Cardiac septum (tissue), 1 donor: ENCODE measurements at regions not wholly inside any gene's neighbourhood (a gene's known extent, or its start where the extent isn't known, plus 50 kb on each side); places are given as distances from the start of the nearest gene placed in this dataset.
"Not testable (repeated sequence)": the region's sequence is repeated elsewhere in the genome, so short reads cannot be mapped to it uniquely, and the experiment has no call there.

Experiments used
- DNase-seq: peaks from one replicate; pipeline ENCODE4 v3.0.0-alpha.2; 2020; ENCODE audit warnings: low spot score
- intact Hi-C: fragments of 100-400 bp; cut with DNase I; formaldehyde crosslinking; loops from one replicate; pipeline ENCODE4 v1.14.0; 2022
- donor health status: DM: no; HTN: no; CAD: no.

DNA sequence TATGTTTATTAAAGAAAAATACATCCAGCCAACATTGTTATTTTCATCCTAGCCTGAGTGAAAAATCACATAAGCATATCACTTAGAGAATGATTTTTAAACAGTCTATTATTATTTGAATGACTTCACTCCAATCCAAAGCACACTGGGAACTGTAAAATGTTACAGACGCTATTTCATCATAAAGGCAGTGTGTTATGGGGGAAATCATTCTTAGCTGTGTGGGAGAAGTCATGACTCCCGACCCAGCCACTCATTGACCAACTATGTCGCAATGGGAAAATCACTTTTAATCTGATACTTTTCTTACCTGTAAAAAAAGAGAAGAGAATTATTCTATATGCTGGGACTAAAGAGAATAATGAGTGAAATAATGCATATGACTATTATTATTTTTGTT, 653.6 kb downstream of the TTLL7 start:
- intact Hi-C loops, DNase-seq: not testable (repeated sequence)

DNA sequence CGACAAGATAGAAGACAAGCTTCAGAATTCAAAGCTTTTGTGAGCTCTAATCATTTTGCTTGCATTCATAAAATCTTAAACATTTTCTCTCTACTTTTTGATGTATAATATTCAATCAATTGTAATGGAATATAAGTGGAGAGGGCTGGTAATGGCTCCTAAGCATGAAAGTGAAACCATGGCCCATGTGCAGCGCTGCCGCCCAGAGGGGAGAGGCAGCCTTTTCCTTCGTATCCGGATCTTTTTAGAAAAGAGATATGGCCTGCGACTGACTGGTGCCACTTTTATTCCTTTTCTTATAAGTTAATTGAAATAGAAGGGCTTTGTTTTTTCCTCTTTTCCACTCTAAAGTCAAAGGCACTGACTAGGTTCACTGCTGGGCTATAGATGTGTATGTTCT, 655.2 kb downstream of the TTLL7 start:
- DNase-seq, intact Hi-C loops: not testable (repeated sequence)

DNA sequence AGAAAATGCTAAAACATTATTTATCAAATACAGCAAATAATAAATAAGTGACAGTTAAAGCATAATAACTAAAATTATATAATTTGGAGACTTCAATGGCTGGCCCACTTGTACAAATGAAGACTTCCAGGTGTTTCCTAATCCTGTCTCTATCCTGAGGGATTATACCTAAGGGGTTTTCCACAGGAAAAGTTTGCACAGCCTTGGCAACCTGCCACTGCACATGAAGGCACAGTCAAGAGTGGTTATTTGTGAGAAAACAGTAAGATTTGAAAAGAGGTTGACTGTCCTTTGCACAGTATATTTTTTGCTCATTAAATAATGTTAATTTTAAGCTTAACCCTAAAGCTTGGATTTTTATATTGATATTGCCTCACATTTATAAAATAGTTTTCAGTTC, 655.9 kb downstream of the TTLL7 start:
- DNase-seq, intact Hi-C loops: not testable (repeated sequence)

DNA sequence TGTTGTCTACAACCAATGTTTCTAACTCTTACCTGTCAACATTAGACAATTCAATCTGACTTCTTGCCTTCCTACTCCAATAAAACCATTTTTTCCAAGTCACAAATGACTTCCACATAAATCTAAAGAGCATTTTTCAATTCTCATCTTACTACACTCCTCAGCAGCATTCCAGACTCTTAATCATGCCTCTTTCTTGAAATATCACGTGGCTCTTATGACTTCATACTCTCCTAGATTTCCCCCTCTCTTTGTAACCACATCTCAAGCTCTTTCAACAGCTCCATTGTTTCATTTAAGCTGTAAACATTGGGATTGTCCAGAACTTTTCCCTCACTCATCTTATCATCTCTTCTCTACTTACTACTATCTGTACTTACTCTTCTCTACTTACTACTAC, 666.6 kb downstream of the TTLL7 start:
- DNase-seq, intact Hi-C loops: not testable (repeated sequence)

DNA sequence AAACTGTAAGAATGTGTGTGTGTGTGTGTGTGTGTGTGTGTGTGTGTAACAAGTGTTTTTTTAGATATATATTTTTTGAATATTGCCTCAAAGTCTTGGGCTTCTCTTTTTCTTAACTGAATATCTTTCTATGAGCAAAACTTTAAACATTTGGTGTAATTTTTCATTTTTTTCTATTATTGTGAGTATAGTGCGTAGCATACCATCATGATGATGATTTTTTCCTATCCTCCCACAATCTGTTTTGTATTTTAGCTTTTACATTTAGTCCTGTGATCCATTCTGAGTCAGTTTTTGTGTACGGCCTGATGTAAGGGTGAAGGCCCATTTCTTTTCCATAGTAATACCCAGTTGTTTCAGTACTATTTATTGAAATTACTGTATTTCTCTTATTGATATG, 680.6 kb downstream of the TTLL7 start:
- intact Hi-C loops, result no loop called here
- DNase-seq, result no peak

DNA sequence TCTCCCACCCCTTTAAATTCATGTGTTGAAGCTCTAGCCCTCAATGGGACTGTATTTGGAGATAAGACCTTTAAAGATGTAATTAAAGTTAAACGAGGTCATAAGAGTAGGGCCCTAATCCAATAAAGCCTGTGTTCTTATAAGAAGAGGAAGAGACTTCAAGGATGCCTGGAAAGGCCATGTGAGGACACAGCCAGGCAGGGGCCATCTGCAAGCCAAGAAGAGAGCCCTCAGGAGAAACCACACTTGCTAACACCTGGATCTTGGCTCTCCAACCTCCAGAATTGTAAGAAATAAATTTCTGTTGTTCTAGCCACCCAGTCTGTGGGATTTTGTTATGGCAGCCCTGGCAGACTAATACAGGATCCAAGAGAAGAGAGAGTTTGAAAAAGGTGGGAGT, 683.5 kb downstream of the TTLL7 start:
- intact Hi-C loops, DNase-seq: not testable (repeated sequence)

DNA sequence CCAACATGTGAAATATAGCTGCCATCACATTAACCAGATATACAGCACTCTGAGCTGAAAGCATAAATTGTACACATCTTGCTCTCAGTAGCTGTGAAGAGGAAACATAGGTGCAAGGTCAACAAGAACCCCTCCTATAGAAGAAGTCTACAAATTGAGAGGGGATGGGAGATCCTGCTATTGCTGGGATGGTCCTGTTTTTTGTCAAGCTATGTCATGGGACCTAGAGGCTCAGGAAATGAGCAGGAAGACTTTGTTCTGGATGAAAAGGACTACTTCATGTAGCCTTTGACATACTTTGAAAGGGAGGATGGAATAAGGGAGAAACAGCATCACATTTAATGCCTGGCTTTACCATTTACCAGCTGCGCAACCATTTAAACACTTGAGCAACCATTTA, 688.8 kb downstream of the TTLL7 start:
- DNase-seq, intact Hi-C loops: not testable (repeated sequence)

DNA sequence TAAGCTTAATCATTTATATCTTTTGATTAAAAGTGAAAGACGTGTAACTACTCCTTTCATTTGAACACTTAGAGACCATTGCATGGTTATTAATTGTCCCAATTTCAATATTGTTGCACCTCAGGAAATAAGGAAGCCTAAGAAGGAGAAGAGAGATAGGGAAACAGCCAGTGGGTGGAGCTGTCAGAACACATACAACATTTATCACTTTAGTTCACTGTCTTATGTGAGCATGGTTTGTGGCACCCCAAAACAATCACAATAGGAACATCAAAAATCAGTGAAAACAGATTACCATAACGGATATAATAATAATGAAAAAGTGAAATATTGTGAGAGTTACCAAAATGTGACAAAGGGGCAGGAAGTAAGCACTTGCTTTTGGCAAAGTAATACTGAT, 689.9 kb downstream of the TTLL7 start:
- DNase-seq, intact Hi-C loops: not testable (repeated sequence)

DNA sequence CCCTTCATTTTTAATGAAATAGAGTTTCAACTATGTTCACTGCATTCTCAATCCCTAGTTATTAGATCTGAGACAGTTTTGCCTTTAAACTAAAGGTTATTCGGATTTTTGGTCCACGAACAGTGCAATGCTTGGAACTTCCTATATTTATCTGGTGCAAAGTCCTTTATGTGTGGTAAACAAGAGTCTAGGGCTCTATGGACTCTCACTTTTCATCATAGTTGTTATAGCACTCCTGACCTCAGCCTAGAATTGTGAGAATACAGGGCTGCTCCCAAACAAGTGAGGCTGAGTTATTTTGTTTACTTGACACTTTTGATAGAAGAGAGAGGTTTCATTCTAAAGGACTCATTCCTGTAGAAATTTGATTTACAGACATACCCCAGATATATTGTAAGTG, 692.1 kb downstream of the TTLL7 start:
- intact Hi-C loops, DNase-seq: not testable (repeated sequence)

DNA sequence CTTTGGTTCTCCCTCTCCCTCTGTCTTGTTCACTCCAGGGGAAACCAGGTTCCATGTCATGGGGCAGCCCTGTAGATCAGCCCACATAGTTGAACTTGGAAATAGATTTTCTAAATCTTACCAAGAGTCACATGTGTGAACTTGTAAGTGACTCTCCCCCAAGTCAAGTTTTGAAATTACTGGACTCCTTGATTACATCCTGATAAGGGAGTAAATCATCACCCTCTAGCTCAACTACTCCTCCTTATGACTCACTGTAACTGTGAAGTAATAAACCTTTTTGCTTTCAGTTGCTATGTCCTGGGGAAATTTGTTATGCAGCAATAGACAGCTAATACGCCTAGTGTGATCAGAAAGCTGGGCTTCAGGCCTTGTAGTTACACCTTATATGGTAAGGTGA, 703.3 kb downstream of the TTLL7 start:
- intact Hi-C loops, DNase-seq: not testable (repeated sequence)

DNA sequence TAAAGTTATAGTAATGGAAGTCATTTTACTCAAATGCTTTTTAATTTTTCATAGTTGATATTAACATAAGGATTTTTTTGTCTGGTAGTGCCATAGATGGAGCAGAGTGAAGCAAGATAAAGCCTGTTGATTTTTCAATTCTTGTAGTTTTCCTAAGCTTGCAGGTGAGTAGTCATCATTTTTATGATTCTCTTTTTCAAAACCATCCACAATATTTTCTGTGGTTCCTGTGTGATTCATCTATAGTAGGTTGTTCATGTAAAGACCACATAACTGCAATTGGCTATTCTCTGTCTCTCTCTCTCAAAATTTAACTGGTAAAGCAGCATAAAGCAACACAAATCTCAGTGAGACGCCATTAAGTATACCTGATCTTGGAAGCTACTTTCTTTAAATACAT, 711.5 kb downstream of the TTLL7 start:
- DNase-seq, intact Hi-C loops: not testable (repeated sequence)

DNA sequence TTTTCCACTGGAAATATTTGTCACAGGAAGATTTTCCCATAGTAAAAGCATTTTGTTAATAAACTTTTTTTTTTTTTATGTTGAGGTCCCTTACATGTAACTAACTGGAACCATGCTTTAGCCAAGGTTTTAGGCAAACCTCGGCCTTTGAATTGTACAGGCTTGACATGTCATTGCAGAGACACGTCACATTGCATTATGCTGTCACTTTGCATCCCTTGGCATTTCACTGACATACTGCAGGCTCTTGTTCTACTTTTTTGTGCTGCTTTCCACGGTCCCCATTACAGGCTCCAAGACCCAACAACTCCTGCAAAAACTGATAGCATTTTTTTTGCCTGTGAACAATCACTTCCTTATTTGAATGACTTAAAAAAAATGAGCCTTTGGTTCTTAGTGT, 724.3 kb downstream of the TTLL7 start:
- intact Hi-C loops, result not testable (repeated sequence)

DNA sequence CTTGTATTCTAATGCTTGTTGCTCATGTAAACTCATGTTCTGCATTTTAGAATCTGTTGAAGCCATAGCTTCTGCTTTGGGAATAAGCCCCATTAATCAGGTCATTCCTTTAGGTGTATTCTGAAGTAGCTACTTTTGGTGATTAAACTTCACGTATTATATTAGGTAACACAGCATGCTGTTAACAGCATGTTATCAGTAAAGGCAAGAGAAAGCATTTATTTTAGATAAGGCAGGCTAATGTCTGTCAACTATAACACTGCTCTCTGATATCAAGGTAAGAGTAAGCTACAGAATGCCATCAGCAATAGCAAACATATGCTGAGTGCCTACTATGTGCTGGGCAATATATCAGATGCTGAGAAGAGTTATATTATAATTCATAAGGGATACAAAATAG, 726.4 kb downstream of the TTLL7 start:
- DNase-seq, intact Hi-C loops: not testable (repeated sequence)

More for the DNA sequence above, 724.3 kb downstream of the TTLL7 start:
- not testable (repeated sequence) for DNase-seq

DNA sequence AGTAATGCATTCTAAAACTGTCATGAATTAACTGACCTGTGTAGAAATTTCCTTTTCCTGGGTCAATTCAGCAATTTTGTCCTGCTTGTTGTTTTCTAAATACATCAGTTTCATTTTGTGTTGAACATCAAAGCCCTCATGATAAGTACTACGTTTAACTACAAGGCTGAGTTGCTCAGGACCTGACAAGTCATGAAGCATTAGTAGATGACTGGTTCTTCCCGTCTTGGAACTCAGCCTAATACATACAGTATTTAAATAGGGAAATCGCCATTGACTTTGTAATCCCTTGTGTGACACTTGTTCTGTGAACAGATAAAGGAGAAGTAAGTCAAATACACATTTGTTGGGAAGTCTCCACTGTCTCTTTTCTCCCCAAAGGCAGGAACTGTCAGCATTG, 727.1 kb downstream of the TTLL7 start:
- intact Hi-C loops, DNase-seq: not testable (repeated sequence)

DNA sequence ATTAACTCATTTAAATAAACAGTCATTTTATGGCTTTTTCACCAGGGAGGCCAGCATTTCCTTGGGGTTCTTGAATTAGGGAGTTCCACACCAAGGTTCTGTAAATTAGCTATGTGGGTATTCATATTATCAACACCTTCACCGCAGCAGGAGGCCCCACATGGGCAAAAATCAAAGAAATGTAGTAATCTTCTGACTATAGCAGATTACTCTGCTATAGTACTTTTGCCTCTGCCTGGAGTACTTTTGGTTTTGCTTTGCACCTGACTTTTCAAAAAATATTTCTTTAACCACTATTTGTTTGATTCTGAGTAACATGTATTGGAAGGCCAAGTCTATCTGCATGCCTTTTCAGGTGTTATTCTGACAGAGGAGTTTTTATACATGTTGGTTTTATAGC, 728.1 kb downstream of the TTLL7 start:
- intact Hi-C loops, DNase-seq: not testable (repeated sequence)

DNA sequence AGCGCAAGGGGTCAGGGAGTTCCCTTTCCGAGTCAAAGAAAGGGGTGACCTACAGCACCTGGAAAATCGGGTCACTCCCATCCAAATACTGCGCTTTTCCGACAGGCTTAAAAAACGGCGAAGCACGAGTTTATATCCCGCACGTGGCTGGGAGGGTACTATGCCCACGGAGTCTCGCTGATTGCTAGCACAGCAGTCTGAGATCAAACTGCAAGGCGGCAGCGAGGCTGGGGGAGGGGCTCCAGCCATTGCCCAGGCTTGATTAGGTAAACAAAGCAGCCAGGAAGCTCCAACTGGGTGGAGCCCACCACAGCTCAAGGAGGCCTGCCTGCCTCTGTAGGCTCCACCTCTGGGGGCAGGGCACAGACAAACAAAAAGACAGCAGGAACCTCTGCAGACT, 735.1 kb downstream of the TTLL7 start:
- intact Hi-C loops, DNase-seq: not testable (repeated sequence)

DNA sequence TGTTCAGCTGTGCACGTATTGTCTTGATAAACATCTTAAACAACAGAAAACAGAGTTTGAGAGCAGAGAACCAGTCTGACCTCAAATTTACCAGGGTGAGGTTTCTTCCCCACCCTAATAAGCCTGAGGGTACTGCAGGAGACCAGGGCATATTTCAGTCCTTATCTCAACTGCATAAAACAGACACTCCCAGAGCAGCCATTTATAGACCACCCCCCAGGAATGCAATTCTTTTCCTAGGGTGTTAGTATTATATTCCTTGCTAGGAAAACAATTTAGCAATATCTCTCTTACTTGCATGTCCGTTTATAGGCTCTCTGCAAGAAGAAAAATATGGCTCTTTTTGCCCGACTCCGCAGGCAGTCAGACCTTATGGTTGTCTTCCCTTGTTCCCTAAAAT, 747.2 kb downstream of the TTLL7 start:
- intact Hi-C loops, DNase-seq: not testable (repeated sequence)

DNA sequence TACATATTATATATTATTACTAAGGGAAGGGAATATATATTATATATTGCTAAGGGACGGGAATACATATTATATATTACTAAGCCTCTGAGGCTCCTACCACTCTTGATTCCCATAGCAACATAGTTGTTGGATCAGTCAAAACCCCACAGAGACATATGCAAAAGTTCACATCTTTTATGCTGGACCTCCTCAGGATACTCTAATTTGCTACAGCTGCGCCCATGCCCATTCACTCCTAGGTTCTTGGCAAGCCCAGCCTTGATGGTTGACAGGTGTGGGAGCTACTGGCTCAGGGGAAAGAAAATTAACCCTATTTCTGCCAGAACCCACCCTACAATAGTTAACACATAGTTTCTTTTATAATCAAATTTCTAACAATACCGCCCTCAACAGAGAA, 752.2 kb downstream of the TTLL7 start:
- DNase-seq, intact Hi-C loops: not testable (repeated sequence)

DNA sequence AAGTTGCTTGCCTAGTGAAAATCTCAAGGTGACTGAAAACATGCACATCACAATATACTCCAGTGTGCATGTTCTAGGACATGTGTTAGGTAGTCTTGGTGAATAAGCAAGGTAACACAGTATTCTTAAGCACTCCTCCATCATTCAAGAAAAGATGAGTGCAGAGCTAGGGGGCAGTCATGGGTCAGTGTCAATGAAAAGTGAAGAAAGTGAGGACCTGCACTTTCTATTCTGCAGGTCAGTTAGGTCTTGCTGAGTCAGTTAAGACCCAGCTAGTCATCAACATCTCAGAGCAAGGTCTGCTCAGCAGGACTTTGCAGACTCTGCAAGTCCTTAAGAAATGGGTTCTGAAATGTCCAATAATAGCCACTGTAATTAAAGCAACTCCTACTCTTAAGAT, 754.1 kb downstream of the TTLL7 start:
- DNase-seq, intact Hi-C loops: not testable (repeated sequence)

DNA sequence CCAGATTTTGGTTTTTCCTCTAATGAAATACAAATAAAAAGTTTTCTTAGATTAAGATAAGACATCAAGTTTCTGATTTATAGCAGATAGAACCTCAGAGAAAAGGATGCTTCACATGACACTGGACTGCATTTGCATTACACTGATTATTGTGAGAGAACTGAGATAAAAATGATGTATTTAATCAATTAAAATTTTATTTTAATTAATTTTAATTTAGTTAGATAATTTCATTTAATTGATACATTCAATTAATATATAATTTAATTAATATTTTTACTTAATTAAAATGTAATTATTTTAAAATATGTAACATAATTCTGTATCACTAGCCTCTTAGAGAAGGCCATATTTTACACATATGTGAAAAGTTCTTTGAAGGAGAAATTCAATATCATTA, 759.4 kb downstream of the TTLL7 start:
- intact Hi-C loops, DNase-seq: not testable (repeated sequence)

DNA sequence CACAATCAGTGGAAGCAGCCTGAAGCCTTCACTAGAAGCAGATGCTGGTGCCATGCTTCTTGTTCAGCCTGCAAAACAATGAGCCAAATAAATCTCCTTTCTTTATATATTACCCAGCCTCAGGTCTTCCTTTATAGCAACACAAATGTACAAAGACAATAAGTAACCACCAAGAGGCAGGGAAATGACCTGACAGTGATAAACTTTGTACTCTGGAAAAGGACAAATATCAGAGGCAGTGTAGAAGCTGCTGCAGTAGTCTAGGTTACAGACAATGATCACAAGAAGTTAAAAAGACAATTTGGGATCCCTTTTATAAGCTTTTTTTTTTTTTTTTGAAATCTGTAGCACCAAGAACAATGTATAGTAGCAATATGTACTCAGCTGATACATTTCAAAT, 760.3 kb downstream of the TTLL7 start:
- intact Hi-C loops, DNase-seq: not testable (repeated sequence)

DNA sequence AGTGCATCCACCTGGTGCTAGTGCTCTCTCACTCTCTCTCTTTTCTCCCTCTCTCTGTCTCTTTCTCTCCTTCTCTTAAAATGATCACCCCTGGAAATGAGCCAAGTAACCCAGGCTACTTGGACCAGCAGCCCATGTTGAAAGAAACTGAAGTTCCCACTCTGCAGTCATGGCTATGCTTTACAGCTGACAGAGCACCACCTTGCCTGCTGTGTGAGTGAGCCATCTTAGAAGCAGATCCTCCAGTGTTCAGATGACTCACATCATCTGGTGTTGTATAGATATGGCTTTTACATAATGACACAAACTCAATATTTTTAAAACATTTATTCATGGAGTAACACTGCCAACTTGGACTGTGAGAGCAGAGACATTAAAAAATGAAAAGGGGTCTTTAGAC, 779.1 kb downstream of the TTLL7 start:
- intact Hi-C loops, DNase-seq: not testable (repeated sequence)
